NT2/D1 (cell line): ENCODE measurements at regions not wholly inside any gene's neighbourhood (a gene's known extent, or its start where the extent isn't known, plus 50 kb on each side); places are given as distances from the start of the nearest gene placed in this dataset.

Source experiments
- SUZ12 ChIP-seq: IDR thresholded peaks from 2 replicates; pipeline ENCODE4 v1.6.1; 2011; ENCODE audit not compliant: insufficient read length, insufficient read depth; ENCODE audit errors: extremely low read depth
- YY1 ChIP-seq: IDR thresholded peaks from 2 replicates; pipeline ENCODE4 v1.6.1; 2011; ENCODE audit not compliant: insufficient read length, insufficient read depth
- ZNF274 ChIP-seq: IDR thresholded peaks from 2 replicates; pipeline ENCODE4 v1.6.1; 2011; ENCODE audit warnings: mild to moderate bottlenecking, low read depth, low read length

- TF ChIP-seq ZNF274: no peak
- no peak for TF ChIP-seq YY1
- no peak for TF ChIP-seq SUZ12
These were observed 1260.4 kb downstream of the ROBO1 start for GRCh38 chr3:78507196-78507984.
